ENCODE measurements at regions not wholly inside any gene's neighbourhood (a gene's known extent, or its start where the extent isn't known, plus 50 kb on each side); places are given as distances from the start of the nearest gene placed in this dataset.

DNA sequence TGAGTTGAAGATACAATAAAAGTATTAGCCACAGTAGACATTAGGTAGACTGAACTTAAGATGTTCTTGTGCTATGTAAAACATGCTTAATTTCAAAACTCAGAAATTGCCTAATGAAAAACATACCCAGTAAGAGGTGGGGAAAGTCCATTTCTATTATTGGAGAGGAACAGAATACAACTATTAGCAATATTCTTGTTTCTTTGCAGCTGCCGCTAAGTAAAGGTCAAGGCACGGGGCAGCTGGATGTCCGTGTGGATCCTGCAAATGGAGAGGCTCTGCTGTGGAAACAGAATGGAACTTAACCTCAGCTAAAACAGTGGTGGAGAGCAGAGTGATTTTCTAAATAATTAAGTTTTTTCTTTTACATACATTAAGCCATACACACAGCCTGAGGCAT, 139.2 kb upstream of the ARHGAP28 start:
- no peak for DNase-seq (ENCODE audit: low read depth in 1 of 2, low spot score in 1 of 2)
- H3K27ac ChIP-seq (replicated peaks), result no peak overlapping the region
- no peak overlapping the region for H3K4me3 ChIP-seq (replicated peaks; ENCODE audit: insufficient read depth, low read length)
- TF ChIP-seq, protein P1, sequence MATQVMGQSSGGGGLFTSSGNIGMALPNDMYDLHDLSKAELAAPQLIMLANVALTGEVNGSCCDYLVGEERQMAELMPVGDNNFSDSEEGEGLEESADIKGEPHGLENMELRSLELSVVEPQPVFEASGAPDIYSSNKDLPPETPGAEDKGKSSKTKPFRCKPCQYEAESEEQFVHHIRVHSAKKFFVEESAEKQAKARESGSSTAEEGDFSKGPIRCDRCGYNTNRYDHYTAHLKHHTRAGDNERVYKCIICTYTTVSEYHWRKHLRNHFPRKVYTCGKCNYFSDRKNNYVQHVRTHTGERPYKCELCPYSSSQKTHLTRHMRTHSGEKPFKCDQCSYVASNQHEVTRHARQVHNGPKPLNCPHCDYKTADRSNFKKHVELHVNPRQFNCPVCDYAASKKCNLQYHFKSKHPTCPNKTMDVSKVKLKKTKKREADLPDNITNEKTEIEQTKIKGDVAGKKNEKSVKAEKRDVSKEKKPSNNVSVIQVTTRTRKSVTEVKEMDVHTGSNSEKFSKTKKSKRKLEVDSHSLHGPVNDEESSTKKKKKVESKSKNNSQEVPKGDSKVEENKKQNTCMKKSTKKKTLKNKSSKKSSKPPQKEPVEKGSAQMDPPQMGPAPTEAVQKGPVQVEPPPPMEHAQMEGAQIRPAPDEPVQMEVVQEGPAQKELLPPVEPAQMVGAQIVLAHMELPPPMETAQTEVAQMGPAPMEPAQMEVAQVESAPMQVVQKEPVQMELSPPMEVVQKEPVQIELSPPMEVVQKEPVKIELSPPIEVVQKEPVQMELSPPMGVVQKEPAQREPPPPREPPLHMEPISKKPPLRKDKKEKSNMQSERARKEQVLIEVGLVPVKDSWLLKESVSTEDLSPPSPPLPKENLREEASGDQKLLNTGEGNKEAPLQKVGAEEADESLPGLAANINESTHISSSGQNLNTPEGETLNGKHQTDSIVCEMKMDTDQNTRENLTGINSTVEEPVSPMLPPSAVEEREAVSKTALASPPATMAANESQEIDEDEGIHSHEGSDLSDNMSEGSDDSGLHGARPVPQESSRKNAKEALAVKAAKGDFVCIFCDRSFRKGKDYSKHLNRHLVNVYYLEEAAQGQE (IDR thresholded peaks at IDR 0.05; ENCODE audit: insufficient replicate concordance, low read depth), result no peak
- no peak for TF ChIP-seq SPI1 (IDR thresholded peaks at IDR 0.05; ENCODE audit: borderline replicate concordance, low read depth)
- no peaks in the 10 kb centered on the region for H3K27me3 ChIP-seq (ENCODE audit: insufficient read depth, poor library complexity, severe bottlenecking)

DNA sequence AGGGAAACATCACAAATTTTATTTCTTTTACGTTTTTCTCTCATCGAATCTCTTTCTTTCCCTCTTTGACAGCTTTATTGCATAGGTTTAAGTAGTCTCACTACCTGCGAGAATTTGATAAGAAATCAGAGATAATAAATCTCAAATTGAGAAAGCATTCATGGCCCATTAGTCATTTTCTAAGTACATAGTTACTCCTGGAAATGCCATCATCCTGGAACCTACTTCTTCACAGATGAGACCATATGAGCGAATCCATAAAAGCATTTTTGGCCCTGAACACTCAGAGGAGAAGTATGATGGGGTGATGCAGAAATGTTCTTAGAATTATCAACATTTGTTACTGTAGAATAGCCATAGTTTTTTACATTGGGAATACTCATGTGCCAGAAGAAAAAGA, 138.0 kb upstream of the ARHGAP28 start:
- TF ChIP-seq, protein P1 (IDR thresholded peaks at IDR 0.05; ENCODE audit: insufficient replicate concordance, low read depth), result no peak
- TF ChIP-seq SPI1 (IDR thresholded peaks at IDR 0.05; ENCODE audit: borderline replicate concordance, low read depth), result no peak
- no peak for TF ChIP-seq POLR2AphosphoS5 (IDR thresholded peaks at IDR 0.05; ENCODE audit: low read depth)

GRCh38 chr18:6592522-6592921, 137.0 kb upstream of the ARHGAP28 start:
- Histone ChIP-seq H3K4me3 (replicated peaks; ENCODE audit: insufficient read depth, low read length) (no peak overlapping the region), H3K27ac (replicated peaks) (no peak overlapping the region), H3K27me3 (ENCODE audit: insufficient read depth, poor library complexity, severe bottlenecking) (no peaks in the 10 kb centered on the region)
- DNase-seq (ENCODE audit: low read depth in 1 of 2, low spot score in 1 of 2), result no peak
- TF ChIP-seq, protein P1 (IDR thresholded peaks at IDR 0.05; ENCODE audit: insufficient replicate concordance, low read depth), result no peak

More for the DNA sequence above, 138.0 kb upstream of the ARHGAP28 start:
- no peak for DNase-seq (ENCODE audit: low read depth in 1 of 2, low spot score in 1 of 2)
- Histone ChIP-seq H3K27ac (replicated peaks) (no peak overlapping the region), H3K4me3 (replicated peaks; ENCODE audit: insufficient read depth, low read length) (no peak overlapping the region), H3K27me3 (ENCODE audit: insufficient read depth, poor library complexity, severe bottlenecking) (no peaks in the 10 kb centered on the region)

DNA sequence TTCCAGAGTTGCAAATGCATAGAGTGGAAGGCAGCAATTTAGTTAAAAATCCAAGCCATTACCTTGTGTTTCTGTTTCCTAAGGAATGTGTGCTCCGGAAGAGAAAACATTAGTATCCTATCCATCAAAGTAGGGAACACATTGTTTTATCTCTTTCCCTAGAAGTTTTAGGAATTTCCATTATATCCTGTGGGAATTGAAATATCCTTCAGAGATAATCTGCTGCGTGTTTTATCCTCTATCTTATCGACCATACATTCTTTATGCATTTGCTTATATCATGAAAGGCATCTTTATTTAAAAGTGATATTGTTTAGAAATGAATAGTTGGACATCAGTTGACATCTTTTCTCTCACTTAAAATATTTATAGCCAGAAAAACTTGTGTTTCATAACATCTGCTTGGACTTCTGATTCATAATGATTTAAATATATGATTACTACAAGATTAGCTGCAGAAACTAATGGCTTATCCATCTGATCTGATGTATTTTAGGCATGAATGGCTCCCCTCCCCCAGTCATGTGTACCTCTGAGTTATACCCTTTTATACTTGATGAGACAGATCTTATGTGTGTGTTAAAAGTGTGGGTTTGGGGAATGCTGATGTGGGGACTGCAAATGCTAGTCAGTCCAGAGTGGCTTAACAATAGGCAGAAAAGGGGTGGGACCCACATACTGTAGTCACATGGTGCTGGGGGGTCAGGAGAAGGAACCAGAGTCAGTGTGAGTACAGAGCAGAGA, 136.2 kb upstream of the ARHGAP28 start:
- no peaks in the 10 kb centered on the region for H3K27me3 ChIP-seq (ENCODE audit: insufficient read depth, poor library complexity, severe bottlenecking)
- no peak for DNase-seq (ENCODE audit: low read depth in 1 of 2, low spot score in 1 of 2)
- H3K27ac ChIP-seq (replicated peaks), result no peak overlapping the region
- no peak for TF ChIP-seq CTCF (IDR thresholded peaks at IDR 0.05; ENCODE audit: insufficient read depth, low read length)
- TF ChIP-seq, protein P1 (IDR thresholded peaks at IDR 0.05; ENCODE audit: insufficient replicate concordance, low read depth), result no peak
- TF ChIP-seq POLR2AphosphoS5 (IDR thresholded peaks at IDR 0.05; ENCODE audit: low read depth), result no peak
- TF ChIP-seq GABPA (IDR thresholded peaks at IDR 0.05; ENCODE audit: low read depth), result no peak
- TF ChIP-seq SPI1 (IDR thresholded peaks at IDR 0.05; ENCODE audit: borderline replicate concordance, low read depth), result no peak
- no peak overlapping the region for H3K4me3 ChIP-seq (replicated peaks; ENCODE audit: insufficient read depth, low read length)
